MG63 (cell line): ENCODE measurements at regions not wholly inside any gene's neighbourhood (a gene's known extent, or its start where the extent isn't known, plus 50 kb on each side); places are given as distances from the start of the nearest gene placed in this dataset.

ENCODE experiments used
- DNase-seq: peaks from one replicate; pipeline ENCODE4 v3.0.0-alpha.2; 2020
- H3K27me3 ChIP-seq: fragments of 250-450 bp; sonication (Bioruptor Pico); 2 replicates; pipeline ENCODE4 v1.5.1; 2020; ENCODE audit warnings: mild to moderate bottlenecking, moderate library complexity
- H3K36me3 ChIP-seq: fragments of 250-450 bp; sonication (Bioruptor Pico); 2 replicates; pipeline ENCODE4 v1.5.1; 2020; ENCODE audit warnings: mild to moderate bottlenecking, moderate library complexity
- H3K4me3 ChIP-seq: fragments of 250-450 bp; sonication (Bioruptor Pico); 2 replicates; pipeline ENCODE4 v1.5.1; 2020; ENCODE audit warnings: mild to moderate bottlenecking, moderate library complexity
- H3K9me3 ChIP-seq: fragments of 250-450 bp; sonication (Bioruptor Pico); 2 replicates; pipeline ENCODE4 v1.5.1; 2020; ENCODE audit warnings: mild to moderate bottlenecking, moderate library complexity

DNA sequence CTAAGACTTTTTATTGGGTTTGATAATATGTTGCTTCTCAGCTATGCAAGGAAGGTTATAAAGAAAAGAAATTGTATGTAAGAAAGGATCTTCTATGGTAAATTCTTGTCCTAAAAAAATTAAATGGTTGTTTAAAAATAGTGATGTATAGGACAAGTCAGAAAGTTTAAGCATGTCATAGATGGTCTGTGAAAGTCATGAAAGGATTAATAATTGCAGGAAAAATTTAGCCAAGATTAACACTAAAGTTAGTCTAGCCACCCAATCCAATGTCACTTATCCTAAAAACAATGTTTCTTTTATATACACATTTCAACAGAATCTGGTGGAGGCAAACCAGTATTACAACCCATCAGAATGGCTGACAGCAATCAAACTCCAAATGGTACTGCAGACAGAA, 1046.7 kb upstream of the SLC39A10 start:
- no peak for DNase-seq
- H3K36me3 ChIP-seq: no peaks in the 10 kb centered on the region

DNA sequence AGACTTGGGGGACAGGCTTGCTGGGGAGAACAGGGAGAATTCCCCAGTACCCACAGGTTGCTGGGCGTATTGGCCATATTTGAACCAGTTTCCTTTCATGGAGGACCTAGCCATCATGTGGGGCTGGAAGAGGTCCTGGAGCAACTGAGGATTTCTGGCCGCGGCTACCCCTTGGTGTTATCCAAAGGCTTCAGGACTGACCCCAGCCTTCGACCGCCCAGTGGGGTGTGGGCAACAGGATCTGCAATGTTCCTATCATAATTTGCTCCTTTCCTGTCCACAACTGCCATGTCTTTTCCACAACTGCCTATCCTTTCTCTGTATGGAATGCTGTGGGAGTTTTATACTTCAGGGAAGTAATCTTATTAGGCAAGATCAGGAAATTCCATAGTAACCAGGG, 1053.6 kb upstream of the SLC39A10 start:
- Histone ChIP-seq H3K9me3 (no peaks in the 10 kb centered on the region; the same call in 1 of the 2 replicates), H3K27me3 (no peaks in the 10 kb centered on the region), H3K4me3 (no peak overlapping the region)

More for the DNA sequence above, 1046.7 kb upstream of the SLC39A10 start:
- H3K4me3 ChIP-seq: no peak overlapping the region
- peaks cover 8% of the 10 kb centered on the region for H3K9me3 ChIP-seq
- H3K27me3 ChIP-seq: no peaks in the 10 kb centered on the region

DNA sequence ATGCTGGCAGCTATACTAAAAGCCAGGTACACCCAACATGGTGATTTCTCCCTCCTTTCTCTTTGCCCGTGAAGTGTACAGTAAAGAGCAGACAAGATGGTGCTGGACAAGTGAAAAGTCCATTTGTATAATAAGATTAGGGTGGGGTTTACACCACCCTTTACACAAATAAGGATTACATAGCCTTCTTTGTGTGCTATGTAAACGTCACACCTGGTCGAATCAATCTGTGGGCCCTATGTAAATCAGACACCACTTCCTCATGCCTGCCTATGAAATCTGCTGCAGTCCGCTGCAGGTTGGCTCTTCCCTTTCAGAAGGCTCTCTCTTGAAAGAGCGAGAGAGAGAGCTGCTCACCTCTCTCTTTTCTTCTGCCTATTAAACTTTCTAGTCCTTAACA, 1054.3 kb upstream of the SLC39A10 start:
- H3K9me3 ChIP-seq: no peaks in the 10 kb centered on the region; the same call in 1 of the 2 replicates
- no peaks in the 10 kb centered on the region for H3K27me3 ChIP-seq
- no peak overlapping the region for H3K4me3 ChIP-seq
- no peaks in the 10 kb centered on the region for H3K36me3 ChIP-seq
- DNase-seq: no peak

More for the DNA sequence above, 1053.6 kb upstream of the SLC39A10 start:
- no peak for DNase-seq
- no peaks in the 10 kb centered on the region for H3K36me3 ChIP-seq

DNA sequence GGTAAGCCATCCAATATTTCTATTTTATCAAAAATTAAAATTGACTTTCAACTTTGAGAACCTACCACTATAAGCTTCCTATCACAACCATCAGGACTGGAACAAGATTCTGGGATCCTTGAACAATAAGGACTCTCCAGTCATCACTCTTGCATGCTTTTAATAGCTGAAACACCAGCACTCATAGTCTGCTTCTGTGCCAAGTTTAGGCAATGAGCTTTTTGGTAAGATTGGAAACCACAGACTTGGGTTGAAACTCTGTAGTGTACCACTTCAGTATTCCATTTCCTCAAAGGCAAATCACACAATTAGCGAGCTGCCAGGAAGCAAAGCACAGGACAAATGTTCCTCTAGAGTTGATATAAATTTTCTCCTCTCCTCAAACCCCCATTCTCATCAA, 1065.8 kb upstream of the SLC39A10 start:
- DNase-seq: no peak
- Histone ChIP-seq H3K9me3 (no peaks in the 10 kb centered on the region; the same call in 1 of the 2 replicates), H3K4me3 (no peak overlapping the region), H3K36me3 (no peaks in the 10 kb centered on the region), H3K27me3 (no peaks in the 10 kb centered on the region)

DNA sequence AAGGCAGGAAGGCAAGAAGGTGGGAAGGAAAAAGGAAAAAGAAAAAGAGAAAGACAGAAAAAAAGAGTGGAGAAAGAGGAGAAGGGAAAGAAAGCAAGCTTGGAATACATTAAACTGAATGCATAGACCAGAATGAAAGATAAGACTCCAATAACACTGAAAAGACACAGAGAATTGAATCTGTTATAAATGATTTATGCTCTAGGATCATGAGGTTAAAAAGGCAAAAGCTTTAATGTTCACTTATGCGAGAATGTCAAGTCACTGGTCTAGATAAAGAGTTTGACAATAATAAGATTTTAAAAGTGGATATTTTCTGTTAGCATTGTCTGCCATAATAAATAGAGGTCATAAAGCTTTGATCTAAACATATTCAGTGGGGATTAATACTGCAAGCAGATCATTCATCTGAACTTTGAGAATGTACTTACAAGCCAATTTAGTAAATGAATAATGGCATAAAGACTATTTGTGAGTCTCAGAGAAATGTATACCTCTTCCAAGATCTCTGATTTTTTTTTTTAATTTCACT, 1069.2 kb upstream of the SLC39A10 start:
- H3K27me3 ChIP-seq: no peaks in the 10 kb centered on the region
- no peak for DNase-seq

DNA sequence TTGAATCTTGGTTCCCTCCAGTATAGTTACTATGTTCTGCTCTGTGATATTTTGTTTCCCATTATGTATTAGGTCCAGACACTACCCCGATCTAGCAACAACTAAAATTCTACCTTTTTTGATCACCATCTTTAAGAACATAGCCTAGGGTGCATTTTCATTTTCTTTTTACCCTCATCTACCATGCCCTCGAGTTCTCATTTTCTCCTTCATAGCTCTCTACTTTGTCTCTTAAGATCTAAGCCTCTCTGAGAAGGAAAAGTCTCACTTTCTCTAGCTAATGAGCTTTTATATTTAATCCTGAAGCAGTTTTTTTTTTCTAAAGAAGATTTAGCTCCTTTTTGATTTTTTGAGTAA, 1089.4 kb upstream of the SLC39A10 start:
- Histone ChIP-seq H3K36me3 (no peaks in the 10 kb centered on the region), H3K9me3 (no peaks in the 10 kb centered on the region), H3K27me3 (no peaks in the 10 kb centered on the region), H3K4me3 (no peak overlapping the region)
- no peak for DNase-seq

More for the DNA sequence above, 1069.2 kb upstream of the SLC39A10 start:
- no peaks in the 10 kb centered on the region for H3K9me3 ChIP-seq
- H3K4me3 ChIP-seq: no peak overlapping the region
- H3K36me3 ChIP-seq: no peaks in the 10 kb centered on the region

DNA sequence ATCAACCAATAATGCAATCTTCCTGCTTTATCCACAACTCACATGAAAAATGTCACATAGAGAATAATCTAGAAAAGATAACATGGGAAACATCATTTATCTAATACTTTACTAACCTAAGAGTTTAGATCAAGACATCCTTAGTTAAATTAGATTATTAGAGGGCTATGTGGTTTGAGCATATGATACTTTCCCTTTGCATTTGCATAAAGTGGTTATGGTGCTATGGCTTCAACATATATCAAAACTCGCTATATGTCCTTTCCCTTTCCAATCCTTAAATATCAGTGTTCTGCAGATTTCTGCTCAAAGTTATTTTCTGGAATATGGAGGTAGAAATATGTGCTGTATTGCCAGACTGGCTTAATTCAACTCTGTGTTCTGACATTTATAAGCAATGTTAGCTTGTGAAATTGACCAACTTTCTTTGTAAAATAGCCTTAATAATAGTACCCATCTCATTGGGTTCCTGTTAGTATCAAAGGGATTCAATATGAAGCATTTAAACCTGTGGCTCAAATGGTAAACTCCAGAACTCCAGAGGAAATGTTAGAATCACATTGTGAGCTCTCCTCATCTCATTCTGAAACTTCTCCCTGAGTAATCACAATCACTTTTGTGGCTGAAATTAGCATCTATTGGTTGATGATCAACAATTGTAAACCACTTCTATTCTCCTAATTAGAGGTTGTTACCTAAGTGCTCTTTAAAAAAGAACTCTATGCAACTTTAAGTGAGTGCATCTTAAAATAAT, 1089.9 kb upstream of the SLC39A10 start:
- H3K9me3 ChIP-seq: no peaks in the 10 kb centered on the region

DNA sequence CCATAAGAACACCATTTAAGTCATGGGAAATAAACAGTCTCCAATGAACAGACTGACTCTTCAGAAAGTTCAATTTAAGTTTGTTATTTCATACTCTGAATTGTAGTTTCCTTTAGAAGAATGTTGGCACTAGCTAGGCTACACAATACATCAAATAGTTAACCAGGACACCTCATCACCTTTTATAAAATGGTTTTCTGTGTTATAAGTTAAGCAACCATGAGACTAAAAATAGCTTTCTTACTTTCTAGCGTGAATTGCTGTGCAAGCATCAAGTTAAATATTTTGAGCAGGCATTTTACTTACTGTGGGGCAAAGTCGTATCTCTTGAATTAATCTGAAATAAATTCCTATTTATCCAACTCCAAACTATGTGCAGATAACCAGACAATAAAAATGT, 1092.6 kb upstream of the SLC39A10 start:
- Histone ChIP-seq H3K27me3 (no peaks in the 10 kb centered on the region), H3K9me3 (no peaks in the 10 kb centered on the region), H3K36me3 (no peaks in the 10 kb centered on the region), H3K4me3 (no peak overlapping the region)
- no peak for DNase-seq

More for the DNA sequence above, 1089.9 kb upstream of the SLC39A10 start:
- DNase-seq: no peak
- H3K4me3 ChIP-seq: no peak overlapping the region
- no peaks in the 10 kb centered on the region for H3K27me3 ChIP-seq
- no peaks in the 10 kb centered on the region for H3K36me3 ChIP-seq

DNA sequence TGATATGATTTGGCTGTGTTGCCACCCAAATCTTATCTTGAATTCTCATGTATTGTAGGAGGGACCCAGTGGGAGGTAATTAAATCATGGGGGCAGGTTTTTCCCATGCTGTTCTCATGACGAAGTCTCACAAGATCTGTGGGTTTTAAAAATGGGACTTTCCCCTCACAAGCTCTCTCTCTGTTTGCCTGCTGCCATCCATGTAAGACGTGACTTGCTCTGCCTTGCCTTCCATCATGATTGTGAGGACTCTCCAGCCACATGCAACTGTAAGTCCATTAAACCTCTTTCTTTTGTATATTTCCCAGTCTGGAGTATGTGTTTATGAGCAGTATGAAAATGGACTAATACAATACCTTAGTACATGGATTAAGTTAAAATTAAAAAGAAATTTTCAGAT, 1094.7 kb upstream of the SLC39A10 start:
- H3K27me3 ChIP-seq: no peaks in the 10 kb centered on the region

DNA sequence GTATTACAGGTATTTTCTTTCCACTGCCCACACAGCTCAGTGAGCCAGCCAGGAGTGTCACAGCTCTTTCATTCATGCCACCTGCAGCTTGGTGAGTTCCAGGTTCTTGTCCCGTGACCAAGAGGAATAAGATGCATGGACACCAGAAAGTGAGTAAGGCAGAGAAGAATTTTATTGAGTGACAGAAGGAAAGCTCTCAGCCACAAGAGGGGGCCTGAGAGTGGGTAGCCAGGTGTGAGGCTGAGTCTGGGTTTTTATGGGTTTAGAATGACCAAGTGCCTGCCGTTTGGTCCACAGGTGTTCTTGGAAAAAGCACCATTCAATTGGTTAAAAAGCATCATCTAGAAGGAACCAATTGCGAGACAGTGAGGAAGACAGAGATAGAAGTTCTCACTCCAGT, 1097.1 kb upstream of the SLC39A10 start:
- no peak for DNase-seq
- Histone ChIP-seq H3K27me3 (no peaks in the 10 kb centered on the region), H3K4me3 (no peak overlapping the region), H3K36me3 (no peaks in the 10 kb centered on the region), H3K9me3 (no peaks in the 10 kb centered on the region)

More for the DNA sequence above, 1094.7 kb upstream of the SLC39A10 start:
- Histone ChIP-seq H3K9me3 (no peaks in the 10 kb centered on the region), H3K4me3 (no peak overlapping the region), H3K36me3 (no peaks in the 10 kb centered on the region)
- DNase-seq: no peak

DNA sequence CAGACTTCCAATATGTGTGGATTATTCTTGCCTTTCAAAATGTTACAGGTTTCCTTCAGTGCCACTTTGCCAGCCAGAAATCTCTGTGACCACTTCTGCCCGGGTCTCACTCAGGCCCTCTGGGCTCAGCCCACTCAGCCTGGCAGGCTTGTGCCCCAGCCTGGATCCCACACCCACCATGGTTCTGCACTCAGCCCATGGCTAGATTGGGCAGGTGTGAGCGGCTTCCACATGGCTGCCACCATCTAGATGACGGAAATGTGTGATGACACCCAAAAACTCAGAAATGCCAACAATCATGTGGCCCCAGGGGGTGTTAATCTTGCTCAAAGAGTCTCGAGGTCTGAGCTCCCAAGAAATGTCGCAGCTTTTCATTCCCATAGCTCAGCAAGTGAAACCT, 1097.5 kb upstream of the SLC39A10 start:
- Histone ChIP-seq H3K4me3 (no peak overlapping the region), H3K9me3 (no peaks in the 10 kb centered on the region), H3K27me3 (no peaks in the 10 kb centered on the region), H3K36me3 (no peaks in the 10 kb centered on the region)
- DNase-seq: no peak

DNA sequence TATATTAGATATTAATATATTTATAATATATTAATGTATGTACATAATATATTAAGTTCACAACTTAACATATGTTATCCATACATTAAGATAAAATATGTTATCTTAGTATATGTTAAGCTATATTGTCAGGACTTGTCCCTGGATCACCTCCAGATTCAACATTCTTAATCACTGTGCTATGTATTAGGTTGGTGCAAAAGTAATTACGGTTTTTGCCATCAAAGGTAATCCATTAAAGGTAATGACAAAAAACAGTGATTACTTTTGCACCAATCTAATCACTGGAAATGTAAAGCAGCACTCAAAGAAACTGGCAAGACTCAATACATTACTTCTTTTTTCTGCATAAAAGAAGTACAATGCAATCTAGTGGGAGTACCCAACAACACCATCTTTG, 1099.0 kb upstream of the SLC39A10 start:
- no peak for DNase-seq
- H3K36me3 ChIP-seq: no peaks in the 10 kb centered on the region
- no peaks in the 10 kb centered on the region for H3K9me3 ChIP-seq
- H3K27me3 ChIP-seq: no peaks in the 10 kb centered on the region
- no peak overlapping the region for H3K4me3 ChIP-seq

DNA sequence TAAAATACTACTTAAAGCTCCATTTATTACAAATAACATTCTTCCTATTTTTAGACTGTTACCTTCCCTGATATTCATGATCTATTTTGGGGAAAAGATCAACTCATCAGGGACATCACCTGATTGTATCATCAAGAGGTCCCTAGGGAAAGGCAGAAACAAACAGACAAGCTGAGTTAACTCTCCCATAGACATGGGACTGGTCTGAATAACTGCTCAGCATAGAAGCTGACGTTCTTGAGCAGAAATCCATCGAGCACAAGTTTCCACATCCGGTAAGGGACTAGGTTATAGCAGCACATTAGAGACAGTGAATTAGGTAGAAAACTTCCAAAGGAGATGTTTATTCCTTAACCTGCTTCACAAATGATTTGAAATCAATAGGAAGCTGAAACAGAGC, 1100.4 kb upstream of the SLC39A10 start:
- Histone ChIP-seq H3K27me3 (no peaks in the 10 kb centered on the region), H3K36me3 (no peaks in the 10 kb centered on the region), H3K9me3 (no peaks in the 10 kb centered on the region), H3K4me3 (no peak overlapping the region)
- no peak for DNase-seq

DNA sequence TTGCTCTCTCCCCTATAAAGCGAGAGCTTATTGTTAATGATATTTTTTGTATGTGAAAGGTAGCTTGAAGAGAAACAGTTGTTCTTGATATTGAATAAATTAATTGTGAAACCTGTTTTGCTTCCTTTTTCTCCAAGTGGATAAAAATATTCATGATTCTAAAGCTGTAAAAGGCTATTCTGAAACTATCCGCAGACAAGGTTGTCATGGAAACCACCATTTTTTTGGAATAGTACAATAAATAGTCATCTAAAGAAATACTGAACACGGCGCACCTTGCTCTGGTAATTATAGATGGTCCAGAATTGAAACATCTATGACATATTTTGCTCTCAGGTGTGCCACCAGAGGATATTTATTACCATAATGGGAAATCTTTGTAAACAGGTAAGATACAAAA, 1103.0 kb upstream of the SLC39A10 start:
- Histone ChIP-seq H3K27me3 (no peaks in the 10 kb centered on the region), H3K4me3 (no peak overlapping the region), H3K9me3 (no peaks in the 10 kb centered on the region), H3K36me3 (no peaks in the 10 kb centered on the region)
- DNase-seq: no peak

DNA sequence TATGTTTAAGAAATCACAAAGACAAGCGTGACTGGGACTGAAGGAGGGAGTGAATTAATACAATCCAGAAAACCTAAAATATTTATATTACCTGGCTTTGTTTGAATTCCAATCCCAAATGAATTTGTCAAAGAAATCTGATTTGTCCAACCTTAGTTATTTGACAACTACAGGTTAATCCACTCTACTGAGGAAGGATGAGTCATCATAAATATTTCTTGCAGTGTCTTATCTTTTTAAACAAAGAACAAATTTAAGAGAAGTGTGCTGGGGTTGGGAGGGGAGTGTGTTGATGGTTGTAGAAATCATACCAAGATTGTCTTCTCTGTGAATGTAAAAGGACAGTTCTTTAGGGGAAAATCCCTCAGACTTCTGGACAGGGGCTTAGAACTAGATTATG, 1106.3 kb upstream of the SLC39A10 start:
- no peaks in the 10 kb centered on the region for H3K9me3 ChIP-seq
- H3K36me3 ChIP-seq: no peaks in the 10 kb centered on the region
- no peak for DNase-seq
- no peaks in the 10 kb centered on the region for H3K27me3 ChIP-seq
- no peak overlapping the region for H3K4me3 ChIP-seq

DNA sequence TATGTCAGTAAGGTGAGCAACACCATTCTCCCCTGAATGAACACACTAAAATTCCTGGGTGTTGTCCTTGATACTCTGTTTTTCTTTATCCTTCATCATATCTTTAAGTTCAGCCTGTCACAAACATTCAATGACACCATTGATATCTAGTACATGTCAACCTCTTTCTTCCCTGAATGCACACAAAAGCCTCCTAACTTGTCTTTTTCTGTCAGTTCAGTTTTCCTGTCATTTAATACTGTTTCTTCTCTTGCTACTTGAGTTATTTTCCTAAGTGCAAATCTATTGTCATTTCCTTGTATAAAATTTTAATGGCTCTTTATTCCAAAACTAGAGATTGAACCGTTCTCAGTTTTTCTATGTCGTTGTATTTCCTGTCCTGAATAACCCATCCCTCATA, 1107.6 kb upstream of the SLC39A10 start:
- Histone ChIP-seq H3K27me3 (no peaks in the 10 kb centered on the region), H3K36me3 (no peaks in the 10 kb centered on the region), H3K9me3 (no peaks in the 10 kb centered on the region), H3K4me3 (no peak overlapping the region)
- no peak for DNase-seq

DNA sequence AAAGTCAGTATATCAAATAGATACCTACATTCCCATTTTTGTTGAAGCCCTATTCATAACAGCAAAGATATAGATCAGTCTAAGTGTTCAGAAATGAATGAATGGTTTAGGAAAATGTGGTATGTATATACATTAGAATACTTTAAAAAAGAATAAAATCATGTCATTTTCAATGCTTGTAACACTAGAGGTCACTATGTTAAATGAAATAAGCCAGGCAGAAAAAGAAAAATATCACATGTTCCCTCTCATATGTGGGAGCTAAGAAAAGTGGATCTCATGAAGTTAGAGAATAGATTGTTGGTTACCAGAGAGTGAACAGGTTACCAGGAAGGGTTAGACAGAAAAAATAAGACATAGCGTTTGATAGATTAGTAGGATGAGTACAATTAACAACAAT, 1111.0 kb upstream of the SLC39A10 start:
- Histone ChIP-seq H3K27me3 (no peaks in the 10 kb centered on the region), H3K9me3 (no peaks in the 10 kb centered on the region), H3K36me3 (no peaks in the 10 kb centered on the region), H3K4me3 (no peak overlapping the region)
- DNase-seq: no peak

DNA sequence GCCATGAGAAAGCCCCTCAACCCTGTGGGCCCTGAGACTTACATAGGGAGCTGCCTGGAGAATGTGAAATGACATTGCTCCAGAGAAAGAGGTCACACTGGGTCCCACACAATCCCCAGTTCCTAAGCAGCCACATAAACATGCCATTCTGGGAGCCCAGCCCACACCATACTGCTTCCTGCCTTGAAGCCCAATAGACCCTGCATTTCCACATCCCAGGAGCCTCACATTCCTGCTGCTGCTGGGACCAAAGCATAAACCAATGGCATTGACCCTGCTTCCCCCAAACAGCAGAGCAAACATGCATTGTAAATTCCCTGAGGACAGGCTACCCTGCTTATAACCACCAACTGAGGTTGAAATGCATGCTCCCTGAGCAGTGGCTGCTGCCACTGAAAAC, 1117.6 kb upstream of the SLC39A10 start:
- H3K27me3 ChIP-seq: no peaks in the 10 kb centered on the region
- no peak overlapping the region for H3K4me3 ChIP-seq
- no peaks in the 10 kb centered on the region for H3K36me3 ChIP-seq

More for the DNA sequence above, 1117.6 kb upstream of the SLC39A10 start:
- DNase-seq: no peak
- peaks cover 2% of the 10 kb centered on the region; the same call in 1 of the 2 replicates for H3K9me3 ChIP-seq
